Thoracic aorta (tissue), 2 donors: ENCODE measurements at regions not wholly inside any gene's neighbourhood (a gene's known extent, or its start where the extent isn't known, plus 50 kb on each side); places are given as distances from the start of the nearest gene placed in this dataset.

Source experiments
- ATAC-seq: fragments of 150-250 bp; one replicate; pipeline ENCODE4 v1.8.0; 2017; ENCODE audit warnings: low read depth; ENCODE audit not compliant: insufficient number of reproducible peaks, low FRiP score
- DNase-seq: peaks from one replicate; pipeline ENCODE4 v3.0.0-alpha.2; 2020; ENCODE audit warnings: low spot score
- H3K27ac ChIP-seq, 2 donors: fragments of 200-600 bp; sonication (generic); 1 replicate in 1 of 2; 2 replicates in 1 of 2; pipeline ENCODE4 v1.5.1; 2016; ENCODE audit warnings: mild to moderate bottlenecking in 2 of 2, moderate library complexity in 2 of 2
- H3K27me3 ChIP-seq: fragments of 200-600 bp; sonication (generic); replicated peaks from 2 replicates; pipeline ENCODE4 v1.6.0; 2016; ENCODE audit warnings: mild to moderate bottlenecking; ENCODE audit not compliant: insufficient read depth
- H3K36me3 ChIP-seq: fragments of 200-600 bp; sonication (generic); one replicate; pipeline ENCODE4 v1.5.1; 2016
- H3K4me1 ChIP-seq, 2 donors: fragments of 200-600 bp; sonication (generic); 1 replicate in 1 of 2; 2 replicates in 1 of 2; pipeline versions ENCODE4 v1.5.1 to v1.6.0; 2016; ENCODE audit warnings: low read depth in 2 of 2, mild to moderate bottlenecking in 1 of 2; ENCODE audit not compliant: control insufficient read depth in 1 of 2
- H3K4me3 ChIP-seq: fragments of 200-600 bp; sonication (generic); 2 replicates; pipeline ENCODE4 v1.5.1; 2016; ENCODE audit warnings: mild to moderate bottlenecking
- H3K9me3 ChIP-seq: fragments of 200-600 bp; sonication (generic); 2 replicates; pipeline ENCODE4 v1.5.1; 2016
- CTCF ChIP-seq: fragments of 200-600 bp; sonication (generic); IDR thresholded peaks from one replicate; pipeline ENCODE4 v1.5.1; 2019; ENCODE audit warnings: antibody characterized with exemption

- H3K4me1 ChIP-seq: no peaks in the 10 kb centered on the region
- H3K9me3 ChIP-seq: no peaks in the 10 kb centered on the region
- DNase-seq (no peak), ATAC-seq (no peak)
- no peaks in the 10 kb centered on the region for H3K36me3 ChIP-seq
- H3K27me3 ChIP-seq: no peaks in the 10 kb centered on the region
- no peak for TF ChIP-seq CTCF
- no peak overlapping the region for H3K4me3 ChIP-seq
- H3K27ac ChIP-seq: no peak overlapping the region
These were observed 218.5 kb upstream of the G2E3 start for GRCh38 chr14:30340495-30340894.

GRCh38 chr14:30345511-30345910 lies 213.4 kb upstream of the G2E3 start:
- no peak for TF ChIP-seq CTCF
- Histone ChIP-seq H3K4me3 (no peak overlapping the region), H3K36me3 (no peaks in the 10 kb centered on the region), H3K4me1 (no peaks in the 10 kb centered on the region), H3K9me3 (no peaks in the 10 kb centered on the region), H3K27me3 (no peaks in the 10 kb centered on the region), H3K27ac (no peak overlapping the region)
- no peak for DNase-seq
- ATAC-seq: no peak

- Histone ChIP-seq H3K9me3 (no peaks in the 10 kb centered on the region), H3K36me3 (no peaks in the 10 kb centered on the region), H3K4me3 (no peak overlapping the region), H3K4me1 (no peaks in the 10 kb centered on the region), H3K27me3 (no peaks in the 10 kb centered on the region), H3K27ac (no peak overlapping the region)
- no peak for TF ChIP-seq CTCF
- DNase-seq (no peak), ATAC-seq (no peak)
These were observed 210.5 kb upstream of the G2E3 start for GRCh38 chr14:30348445-30348844.

DNA sequence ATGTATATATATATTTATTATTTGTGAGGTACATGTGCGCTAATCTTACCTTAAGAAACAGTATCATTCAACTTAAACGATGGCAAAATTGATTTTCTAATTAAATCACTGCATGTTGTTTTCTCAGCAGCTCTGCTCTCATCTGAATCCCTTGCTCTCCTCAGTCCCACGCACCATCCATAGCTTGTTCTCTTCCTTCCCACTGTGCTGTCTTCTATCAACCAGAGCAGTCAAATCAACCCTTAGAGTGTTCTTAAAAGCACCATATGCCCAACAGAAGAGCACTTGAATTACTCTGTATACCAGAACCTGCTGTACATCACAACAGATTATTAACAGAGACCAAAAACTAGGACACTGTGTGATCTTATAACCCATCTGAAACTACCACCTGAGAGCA lies 209.4 kb upstream of the G2E3 start:
- no peak for ATAC-seq

DNA sequence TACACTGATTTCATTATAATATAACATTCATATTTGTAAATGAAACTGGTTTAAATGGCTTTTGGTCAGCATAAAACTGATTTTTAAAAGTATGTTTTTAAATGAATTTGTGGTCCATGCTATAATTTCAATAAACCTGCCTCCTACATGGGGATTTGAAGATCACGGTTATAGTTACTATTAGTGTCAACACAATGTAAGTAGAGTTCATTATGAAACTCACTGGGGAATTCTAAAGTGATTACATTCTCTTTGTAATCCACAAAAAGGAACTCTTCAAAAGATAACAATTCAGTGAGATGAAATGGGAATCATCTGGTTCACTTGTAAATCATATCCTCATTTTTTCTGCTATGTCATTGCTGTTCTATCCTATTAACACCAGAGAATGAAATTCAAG lies 204.5 kb upstream of the G2E3 start:
- no peaks in the 10 kb centered on the region for H3K9me3 ChIP-seq
- no peak for DNase-seq
- H3K27me3 ChIP-seq: no peaks in the 10 kb centered on the region
- ATAC-seq: no peak
- H3K4me3 ChIP-seq: no peak overlapping the region
- H3K36me3 ChIP-seq: no peaks in the 10 kb centered on the region
- H3K4me1 ChIP-seq: no peaks in the 10 kb centered on the region
- H3K27ac ChIP-seq: no peak overlapping the region
- no peak for TF ChIP-seq CTCF

More for the DNA sequence above, 209.4 kb upstream of the G2E3 start:
- Histone ChIP-seq H3K36me3 (no peaks in the 10 kb centered on the region), H3K4me3 (no peak overlapping the region), H3K27ac (no peak overlapping the region), H3K9me3 (no peaks in the 10 kb centered on the region), H3K27me3 (no peaks in the 10 kb centered on the region), H3K4me1 (no peaks in the 10 kb centered on the region)
- no peak for TF ChIP-seq CTCF
- DNase-seq: no peak
